ENCODE measurements at regions not wholly inside any gene's neighbourhood (a gene's known extent, or its start where the extent isn't known, plus 50 kb on each side); places are given as distances from the start of the nearest gene placed in this dataset.
"Not testable (repeated sequence)": the region's sequence is repeated elsewhere in the genome, so short reads cannot be mapped to it uniquely, and the experiment has no call there.

- no peak for DNase-seq (ENCODE audit: low read depth, low spot score)
Measured at GRCh38 chr12:58647495-58647894, 272.8 kb downstream of the LRIG3 start.

GRCh38 chr12:58648176-58648575, 272.1 kb downstream of the LRIG3 start:
- DNase-seq (ENCODE audit: low read depth, low spot score), result no peak

- DNase-seq (ENCODE audit: low read depth, low spot score), result no peak
Measured at GRCh38 chr12:58651850-58652249, 268.5 kb downstream of the LRIG3 start.

GRCh38 chr12:58654021-58654420, 266.3 kb downstream of the LRIG3 start:
- DNase-seq (ENCODE audit: low read depth, low spot score), result no peak

- DNase-seq (ENCODE audit: low read depth, low spot score), result no peak
Measured at GRCh38 chr12:58655375-58655774, 264.9 kb downstream of the LRIG3 start.

- no peak for DNase-seq (ENCODE audit: low read depth, low spot score)
Measured at GRCh38 chr12:58656254-58657009, 263.9 kb downstream of the LRIG3 start.

DNA sequence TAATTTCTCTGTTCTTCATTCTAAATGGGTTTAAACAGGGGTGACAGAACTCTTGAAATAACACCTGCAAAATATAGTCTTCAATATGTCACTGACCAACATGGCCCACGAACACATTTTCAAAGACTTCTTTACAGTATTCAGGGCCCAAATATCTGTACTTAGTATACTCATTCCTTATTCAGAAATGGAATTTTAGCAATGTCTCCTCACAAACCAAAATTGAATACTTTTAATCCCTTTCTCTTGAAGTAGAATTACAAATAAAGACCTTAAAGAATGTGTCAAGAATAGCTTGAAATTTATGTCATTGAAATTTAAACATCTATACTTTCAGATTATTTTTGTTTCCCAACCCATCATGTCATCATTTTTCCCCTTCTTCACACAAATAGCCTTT, 263.1 kb downstream of the LRIG3 start:
- no peak for DNase-seq (ENCODE audit: low read depth, low spot score)

DNA sequence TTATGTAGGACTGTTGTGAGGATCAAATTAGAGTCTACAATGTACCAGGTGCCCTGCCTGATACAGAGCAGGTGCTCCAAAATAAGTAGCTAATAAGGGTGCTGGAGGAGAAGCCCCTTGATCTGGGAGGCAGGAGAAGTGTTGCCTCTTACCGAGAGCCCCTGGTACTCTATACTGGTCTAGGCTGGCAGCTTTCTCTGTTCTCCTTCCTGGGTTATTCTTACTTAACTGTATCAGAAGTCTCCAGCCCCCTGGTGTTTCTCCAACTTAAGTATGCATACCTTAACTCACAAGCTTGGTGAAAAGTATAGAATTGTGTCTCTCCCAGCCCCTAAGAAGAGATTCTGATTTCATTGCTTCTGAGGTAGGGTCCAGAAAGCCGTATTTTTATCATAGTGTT, 254.9 kb downstream of the LRIG3 start:
- no peak for DNase-seq (ENCODE audit: low read depth, low spot score)

DNA sequence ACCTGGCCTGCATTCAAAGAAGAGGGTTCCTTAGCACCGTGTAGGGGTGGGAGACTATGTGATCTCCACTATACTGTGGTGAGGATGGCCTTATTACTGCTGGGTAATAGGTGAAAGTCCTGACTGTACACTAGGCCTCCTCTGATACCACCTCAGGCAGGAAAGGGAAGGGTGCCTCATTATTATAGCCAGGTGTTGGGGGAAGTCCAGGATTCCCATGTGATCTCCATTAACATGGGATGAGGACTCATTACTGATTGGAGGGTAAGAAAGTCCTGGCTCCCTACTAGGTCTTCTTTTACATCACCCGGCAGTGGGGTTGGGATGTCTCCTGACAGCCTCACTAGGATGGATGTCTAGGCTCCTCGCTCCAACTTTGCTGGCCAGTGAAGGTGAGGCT, 252.1 kb downstream of the LRIG3 start:
- DNase-seq (ENCODE audit: low read depth, low spot score), result no peak

DNA sequence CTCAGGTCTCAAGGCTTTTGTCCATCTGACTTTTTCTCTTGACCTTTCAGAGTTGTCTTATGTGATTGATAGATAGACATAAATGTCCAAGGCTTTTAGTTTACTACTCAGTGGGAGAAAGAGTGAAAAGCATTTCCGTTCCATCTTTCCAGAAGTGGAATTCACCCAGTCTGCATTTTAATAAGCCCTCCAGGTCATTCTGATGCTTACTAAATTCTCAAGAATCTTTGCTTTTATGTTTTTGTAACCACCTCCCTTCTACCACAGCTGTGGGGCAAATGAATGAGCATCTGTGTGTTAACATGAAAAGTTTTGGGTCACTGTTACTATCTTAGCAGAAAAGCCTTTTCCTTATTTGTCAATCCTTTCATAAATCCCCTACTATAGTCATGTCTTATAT, 251.4 kb downstream of the LRIG3 start:
- DNase-seq (ENCODE audit: low read depth, low spot score), result no peak

DNA sequence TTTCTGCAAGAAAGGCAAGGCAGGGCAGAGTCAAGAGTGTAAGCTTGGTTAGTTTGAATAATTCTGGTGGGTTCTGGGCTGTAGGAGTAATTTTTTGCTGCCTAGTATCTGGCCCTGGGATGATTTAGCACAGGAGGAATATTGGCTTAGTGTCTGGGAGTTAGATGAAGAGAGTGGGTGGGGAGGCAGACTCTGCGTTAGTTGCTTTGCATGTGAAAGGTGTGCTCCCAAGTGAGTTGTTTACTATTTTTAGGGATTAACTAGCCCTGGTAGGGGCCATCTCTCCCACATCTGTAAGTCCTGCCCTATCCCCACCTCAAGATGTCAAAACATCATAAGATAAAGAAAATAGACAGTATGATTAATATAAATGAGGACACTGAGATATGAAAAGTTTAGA, 249.7 kb downstream of the LRIG3 start:
- DNase-seq (ENCODE audit: low read depth, low spot score), result no peak

DNA sequence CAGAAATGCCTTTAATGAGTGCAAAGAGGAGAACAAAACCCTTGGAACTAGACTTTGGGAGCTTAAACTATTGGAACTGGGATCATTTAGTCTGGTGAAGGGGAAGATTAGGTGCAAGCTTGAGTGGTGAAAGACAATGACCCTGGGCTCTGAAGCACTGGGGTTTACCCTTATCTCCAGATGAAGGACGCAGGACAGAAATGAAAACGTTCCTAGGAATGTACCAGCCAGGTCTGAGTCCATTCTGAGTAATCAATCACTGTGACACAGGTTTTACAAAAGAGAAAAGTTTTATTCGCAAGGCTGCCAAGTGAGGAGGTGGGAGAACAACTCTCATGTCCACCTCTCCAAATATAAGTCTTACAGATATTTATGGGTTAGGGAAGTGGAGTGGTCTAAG, 249.1 kb downstream of the LRIG3 start:
- no peak for DNase-seq (ENCODE audit: low read depth, low spot score)

- no peak for DNase-seq (ENCODE audit: low read depth, low spot score)
Measured at GRCh38 chr12:58673021-58673420, 247.3 kb downstream of the LRIG3 start.

DNA sequence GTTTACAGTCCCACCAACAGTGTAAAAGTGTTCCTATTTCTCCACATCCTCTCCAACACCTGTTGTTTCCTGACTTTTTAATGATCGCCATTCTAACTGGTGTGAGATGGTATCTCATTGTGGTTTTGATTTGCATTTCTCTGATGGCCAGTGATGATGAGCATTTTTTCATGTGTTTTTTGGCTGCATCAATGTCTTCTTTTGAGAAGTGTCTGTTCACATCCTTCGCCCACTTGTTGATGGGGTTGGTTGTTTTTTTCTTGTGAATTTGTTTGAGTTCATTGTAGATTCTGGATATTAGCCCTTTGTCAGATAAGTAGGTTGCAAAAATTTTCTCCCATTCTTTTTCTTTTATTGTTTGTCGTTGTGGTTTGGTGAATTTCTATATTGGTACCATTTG, 242.5 kb downstream of the LRIG3 start:
- DNase-seq (ENCODE audit: low read depth, low spot score), result not testable (repeated sequence)

DNA sequence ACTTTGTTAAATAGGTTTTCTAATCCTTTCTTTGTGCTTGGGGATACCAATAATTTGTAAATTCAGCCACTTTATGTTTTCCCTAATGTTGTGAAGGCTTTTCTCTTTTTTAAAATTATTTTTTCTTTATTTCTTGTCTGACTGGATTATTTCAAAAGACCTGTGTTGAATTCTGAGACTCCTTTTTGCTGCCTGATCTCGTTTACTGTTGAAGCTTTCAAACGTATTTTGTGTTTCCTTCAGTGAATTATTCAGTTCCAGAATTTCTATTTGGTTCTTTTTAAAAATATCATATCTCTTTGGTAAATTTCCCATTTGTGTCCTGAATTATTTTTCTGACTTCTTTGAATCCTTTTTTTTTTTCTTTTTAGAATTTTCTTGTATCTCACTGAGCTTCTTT, 241.6 kb downstream of the LRIG3 start:
- no peak for DNase-seq (ENCODE audit: low read depth, low spot score)

- no peak for DNase-seq (ENCODE audit: low read depth, low spot score)
Measured at GRCh38 chr12:58681730-58682129, 238.6 kb downstream of the LRIG3 start.

DNA sequence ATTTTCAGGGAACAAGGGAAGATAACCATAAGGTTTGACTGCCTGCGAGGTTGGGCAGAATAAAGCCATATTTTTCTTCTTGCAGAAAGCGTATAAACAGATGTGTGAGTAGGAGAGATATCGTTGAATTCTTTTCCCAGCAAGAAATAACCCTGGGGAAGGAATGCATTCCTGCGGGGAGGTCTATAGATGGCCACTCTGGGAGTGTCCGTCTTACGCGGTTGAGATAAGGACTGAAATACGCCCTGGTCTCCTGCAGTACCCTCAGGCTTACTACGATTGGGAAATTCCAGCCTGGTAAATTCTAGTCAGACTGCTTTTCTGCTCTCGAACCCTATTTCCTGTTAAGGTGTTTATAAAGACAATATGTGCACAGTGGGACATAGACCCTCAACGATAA, 225.0 kb downstream of the LRIG3 start:
- DNase-seq (ENCODE audit: low read depth, low spot score), result no peak

DNA sequence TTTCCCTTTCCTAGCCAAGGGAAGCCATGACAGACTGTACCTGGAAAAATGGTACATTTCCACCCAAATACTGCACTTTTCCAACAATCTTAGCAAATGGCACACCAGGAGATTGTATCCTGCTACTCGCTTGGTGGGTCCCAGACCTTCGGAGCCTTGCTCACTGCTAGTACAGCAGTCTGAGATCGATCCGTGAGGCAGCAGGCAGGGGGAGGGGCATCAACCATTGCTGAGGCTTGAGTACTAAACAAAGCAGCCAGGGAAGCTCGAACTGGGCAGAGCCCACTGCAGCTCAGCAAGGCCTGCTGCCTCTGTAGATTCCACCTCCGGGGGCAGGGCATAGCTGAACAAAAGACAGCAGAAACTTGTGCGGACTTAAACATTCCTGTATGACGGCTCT, 218.8 kb downstream of the LRIG3 start:
- no peak for DNase-seq (ENCODE audit: low read depth, low spot score)

DNA sequence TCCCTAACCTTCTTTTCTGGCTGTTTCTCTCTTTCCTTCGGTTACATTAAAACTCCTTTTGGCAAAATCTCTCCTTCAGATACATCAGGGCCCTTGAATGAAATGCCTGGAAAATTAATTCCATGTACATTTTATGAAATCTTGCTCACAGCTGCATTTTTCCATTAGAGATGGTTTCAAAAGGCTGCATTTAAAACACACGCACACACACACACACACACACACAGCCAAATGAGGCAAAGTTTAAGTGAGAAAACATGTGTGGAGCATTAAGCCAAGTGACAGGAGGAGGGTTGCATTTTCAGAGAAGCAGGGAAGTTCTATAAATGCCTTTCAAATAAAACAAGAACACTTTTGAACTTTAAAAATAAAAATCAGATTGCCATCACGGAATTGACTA, 216.4 kb downstream of the LRIG3 start:
- DNase-seq (ENCODE audit: low read depth, low spot score), result no peak

DNA sequence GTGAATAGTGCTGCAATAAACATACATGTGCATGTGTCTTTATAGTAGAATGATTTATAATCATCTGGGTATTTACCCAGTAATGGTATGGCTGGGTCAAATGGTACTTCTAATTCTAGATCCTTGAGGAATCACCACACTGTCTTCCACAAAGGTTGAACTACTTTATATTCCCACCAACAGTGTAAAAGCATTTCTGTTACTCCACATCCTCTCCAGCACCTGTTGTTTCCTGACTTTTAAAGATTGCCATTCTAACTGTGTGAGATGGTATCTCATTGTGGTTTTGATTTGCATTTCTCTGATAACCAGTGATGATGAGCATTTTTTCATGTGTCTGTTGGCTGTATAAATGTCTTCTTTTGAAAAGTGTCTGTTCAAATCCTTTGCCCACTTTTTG, 215.5 kb downstream of the LRIG3 start:
- not testable (repeated sequence) for DNase-seq (ENCODE audit: low read depth, low spot score)

GRCh38 chr12:58710901-58711300, 209.4 kb downstream of the LRIG3 start:
- no peak for DNase-seq (ENCODE audit: low read depth, low spot score)

DNA sequence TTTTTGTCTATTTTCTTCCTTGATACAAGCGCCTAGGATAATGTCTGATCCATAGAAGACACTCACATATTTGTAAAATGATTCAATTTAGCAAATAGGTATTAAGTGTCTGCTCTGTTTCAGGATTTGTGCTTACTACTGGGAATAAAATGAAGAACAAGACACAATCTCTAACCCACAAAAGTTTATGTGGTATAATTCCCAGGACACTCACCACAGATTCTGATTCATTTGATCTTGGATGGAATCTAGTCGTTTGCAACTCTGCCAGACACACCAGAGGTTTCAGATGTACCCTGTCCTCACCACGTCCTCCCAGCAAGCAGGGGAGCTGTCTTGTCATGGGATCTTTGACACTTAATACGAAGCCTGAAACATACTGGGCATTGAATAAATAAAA, 208.3 kb downstream of the LRIG3 start:
- DNase-seq (ENCODE audit: low read depth, low spot score), result no peak

DNA sequence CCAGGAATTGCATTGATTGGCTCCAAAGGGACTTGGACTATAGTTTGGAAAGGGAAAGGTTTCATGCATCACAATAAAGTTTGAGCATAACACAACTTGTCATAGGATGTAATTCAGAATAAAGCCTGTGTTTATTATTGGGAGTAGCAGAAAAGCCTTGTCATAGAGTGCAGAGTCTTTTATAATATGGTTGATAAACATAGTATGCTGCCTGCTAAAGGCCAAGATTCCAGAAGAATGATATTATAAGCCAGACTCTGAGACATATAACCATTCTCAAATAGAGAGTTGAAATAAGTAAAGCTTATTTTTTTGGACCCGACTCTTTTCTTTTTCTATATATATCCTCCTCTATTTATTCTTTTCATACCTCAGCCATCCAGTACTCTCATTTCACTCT, 207.3 kb downstream of the LRIG3 start:
- no peak for DNase-seq (ENCODE audit: low read depth, low spot score)

DNA sequence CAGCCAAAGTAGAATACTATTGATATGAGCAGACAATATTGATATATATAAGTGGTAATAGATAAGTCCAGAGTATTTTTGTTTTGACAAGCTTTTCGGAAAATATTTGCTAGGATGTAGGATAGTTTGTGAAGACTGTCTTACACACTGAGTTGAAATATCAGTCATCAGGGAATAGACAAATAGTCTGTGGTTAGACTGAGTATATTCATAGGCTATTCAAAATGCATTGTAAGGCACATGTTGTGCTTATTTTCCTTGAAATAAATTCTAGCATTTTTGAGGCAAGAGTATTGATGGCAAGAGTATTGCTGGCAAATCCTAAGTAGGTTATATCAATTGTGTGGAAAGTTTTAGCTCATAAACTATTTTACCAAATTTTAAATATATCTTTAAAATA, 201.1 kb downstream of the LRIG3 start:
- no peak for DNase-seq (ENCODE audit: low read depth, low spot score)
